Uterus (tissue), 2 donors: ENCODE measurements at regions not wholly inside any gene's neighbourhood (a gene's known extent, or its start where the extent isn't known, plus 50 kb on each side); places are given as distances from the start of the nearest gene placed in this dataset.

Source experiments
- POLR2A ChIP-seq, 2 donors: fragments of 450-650 bp; IDR thresholded peaks; one replicate each; pipeline ENCODE4 v1.6.1; 2016; ENCODE audit warnings: antibody characterized with exemption in 2 of 2, mild to moderate bottlenecking in 1 of 2, moderate library complexity in 1 of 2
- TF ChIP-seq, protein P1 (sequence below), 4 experiments: fragments of 200-600 bp in 2 of 4; fragments of 450-650 bp in 2 of 4; sonication (generic) in 2 of 4; IDR thresholded peaks; one replicate each; pipeline ENCODE4 v1.5.1; 2016 to 2019; ENCODE audit warnings: antibody characterized with exemption in 4 of 4, mild to moderate bottlenecking in 2 of 4, moderate library complexity in 1 of 4

GRCh38 chr13:50587115-50587514, 256.4 kb downstream of the DLEU7 start:
- TF ChIP-seq, protein P1, sequence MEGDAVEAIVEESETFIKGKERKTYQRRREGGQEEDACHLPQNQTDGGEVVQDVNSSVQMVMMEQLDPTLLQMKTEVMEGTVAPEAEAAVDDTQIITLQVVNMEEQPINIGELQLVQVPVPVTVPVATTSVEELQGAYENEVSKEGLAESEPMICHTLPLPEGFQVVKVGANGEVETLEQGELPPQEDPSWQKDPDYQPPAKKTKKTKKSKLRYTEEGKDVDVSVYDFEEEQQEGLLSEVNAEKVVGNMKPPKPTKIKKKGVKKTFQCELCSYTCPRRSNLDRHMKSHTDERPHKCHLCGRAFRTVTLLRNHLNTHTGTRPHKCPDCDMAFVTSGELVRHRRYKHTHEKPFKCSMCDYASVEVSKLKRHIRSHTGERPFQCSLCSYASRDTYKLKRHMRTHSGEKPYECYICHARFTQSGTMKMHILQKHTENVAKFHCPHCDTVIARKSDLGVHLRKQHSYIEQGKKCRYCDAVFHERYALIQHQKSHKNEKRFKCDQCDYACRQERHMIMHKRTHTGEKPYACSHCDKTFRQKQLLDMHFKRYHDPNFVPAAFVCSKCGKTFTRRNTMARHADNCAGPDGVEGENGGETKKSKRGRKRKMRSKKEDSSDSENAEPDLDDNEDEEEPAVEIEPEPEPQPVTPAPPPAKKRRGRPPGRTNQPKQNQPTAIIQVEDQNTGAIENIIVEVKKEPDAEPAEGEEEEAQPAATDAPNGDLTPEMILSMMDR (IDR thresholded peaks at IDR 0.05), result no peak
- no peak for TF ChIP-seq POLR2A (IDR thresholded peaks at IDR 0.05)
